RWPE1 (cell line): ENCODE measurements at regions not wholly inside any gene's neighbourhood (a gene's known extent, or its start where the extent isn't known, plus 50 kb on each side); places are given as distances from the start of the nearest gene placed in this dataset.

Experiments used
- CTCF ChIA-PET: fragments of 350-600 bp; sonication (Branson Sonifier 250); formaldehyde crosslinking; extraction: SDS; loops from one replicate; lab custom pipeline; 2021; lab: Yijun Ruan, JAX
- POLR2A ChIA-PET: fragments of 400-600 bp; formaldehyde crosslinking; extraction: SDS; loops from one replicate; lab custom pipeline; 2020; ENCODE audit warnings: antibody characterized with exemption; ENCODE audit not compliant: low non-redundant PET; lab: Yijun Ruan, JAX
- DNase-seq: peaks from one replicate; pipeline ENCODE4 v3.0.0; 2012; ENCODE audit warnings: low spot score
- H3K27ac ChIP-seq: fragments of 450-650 bp; 2 replicates; pipeline ENCODE4 v1.5.1; 2017
- CTCF ChIP-seq: fragments of 450-650 bp; conservative IDR thresholded peaks from 2 replicates; pipeline ENCODE4 v1.5.1; 2017; ENCODE audit warnings: low read depth, mild to moderate bottlenecking

GRCh38 chr16:85451641-85452363, 161.3 kb upstream of the GSE1 start:
- CTCF ChIA-PET, result no interaction called here
- no peak for TF ChIP-seq CTCF
- DNase-seq, result no peak
- H3K27ac ChIP-seq, result no peak overlapping the region
- POLR2A ChIA-PET, result no interaction called here

- TF ChIP-seq CTCF, result no peak
Measured at GRCh38 chr16:85452364-85453193, 160.5 kb upstream of the GSE1 start.

GRCh38 chr16:85453194-85453678, 159.9 kb upstream of the GSE1 start:
- ChIA-PET CTCF (interaction anchor here (0.7 kb wide), 3 partner anchors 9 to 163 kb away, joined by 3 to 6 read pairs (median 4); no protein-coding TSS in a partner anchor), POLR2A (interaction anchor here (0.6 kb wide), 1 partner anchor 19 kb away, joined by 3 read pairs; no protein-coding TSS in a partner anchor)
- DNase-seq, result no peak
- no peak overlapping the region for H3K27ac ChIP-seq
- TF ChIP-seq CTCF, result no peak

More at GRCh38 chr16:85452364-85453193, 160.5 kb upstream of the GSE1 start:
- POLR2A ChIA-PET, result interaction anchor here (0.6 kb wide), 1 partner anchor 19 kb away, joined by 3 read pairs; no protein-coding TSS in a partner anchor
- CTCF ChIA-PET, result interaction anchor here (0.7 kb wide), 3 partner anchors 9 to 164 kb away, joined by 3 to 6 read pairs (median 4); no protein-coding TSS in a partner anchor
- DNase-seq, result no peak
- no peak overlapping the region for H3K27ac ChIP-seq

GRCh38 chr16:85453703-85454102, 159.4 kb upstream of the GSE1 start:
- TF ChIP-seq CTCF, result no peak

GRCh38 chr16:85454171-85454872, 158.8 kb upstream of the GSE1 start:
- no peak for TF ChIP-seq CTCF
- no peak overlapping the region for H3K27ac ChIP-seq
- no peak for DNase-seq
- ChIA-PET POLR2A (no interaction called here), CTCF (interaction anchor here (0.7 kb wide), 1 partner anchor 273 kb away, joined by 3 read pairs; no protein-coding TSS in a partner anchor)

More at GRCh38 chr16:85453703-85454102, 159.4 kb upstream of the GSE1 start:
- ChIA-PET POLR2A (no interaction called here), CTCF (interaction anchor here (0.7 kb wide), 3 partner anchors 8 to 162 kb away, joined by 3 to 6 read pairs (median 4); no protein-coding TSS in a partner anchor)
- no peak for DNase-seq
- no peak overlapping the region for H3K27ac ChIP-seq

GRCh38 chr16:85455534-85455933, 157.6 kb upstream of the GSE1 start:
- ChIA-PET CTCF (no interaction called here), POLR2A (no interaction called here)
- DNase-seq, result no peak
- no peak for TF ChIP-seq CTCF
- no peak overlapping the region for H3K27ac ChIP-seq
